Esophagus muscularis mucosa (tissue), 4 donors: ENCODE measurements at regions not wholly inside any gene's neighbourhood (a gene's known extent, or its start where the extent isn't known, plus 50 kb on each side); places are given as distances from the start of the nearest gene placed in this dataset.

ENCODE experiments used
- CTCF ChIP-seq, 3 experiments: fragments of 200-600 bp in 2 of 3; fragments of 450-650 bp in 1 of 3; sonication (generic) in 2 of 3; IDR thresholded peaks; one replicate each; pipeline ENCODE4 v1.5.1; 2017 to 2019; ENCODE audit warnings: antibody characterized with exemption in 3 of 3, mild to moderate bottlenecking in 2 of 3, moderate library complexity in 1 of 3
- EP300 ChIP-seq: sonication (generic); formaldehyde crosslinking; IDR thresholded peaks from one replicate; pipeline ENCODE4 v1.6.1; 2017; ENCODE audit warnings: antibody characterized with exemption
- POLR2A ChIP-seq: fragments of 450-650 bp; IDR thresholded peaks from one replicate; pipeline ENCODE4 v1.6.1; 2017; ENCODE audit warnings: antibody characterized with exemption, moderate library complexity, mild to moderate bottlenecking, low read depth
- POLR2AphosphoS5 ChIP-seq, 2 donors: sonication (generic); formaldehyde crosslinking; IDR thresholded peaks; one replicate each; pipeline ENCODE4 v1.6.1; 2017; ENCODE audit warnings: antibody characterized with exemption in 2 of 2

GRCh38 chr2:155427470-155427869 lies 729.0 kb downstream of the KCNJ3 start:
- TF ChIP-seq CTCF (IDR thresholded peaks at IDR 0.05) (no peak), POLR2A (no peak), POLR2AphosphoS5 (IDR thresholded peaks at IDR 0.05) (no peak), EP300 (no peak)
